ENCODE measurements at regions not wholly inside any gene's neighbourhood (a gene's known extent, or its start where the extent isn't known, plus 50 kb on each side); places are given as distances from the start of the nearest gene placed in this dataset.

DNA sequence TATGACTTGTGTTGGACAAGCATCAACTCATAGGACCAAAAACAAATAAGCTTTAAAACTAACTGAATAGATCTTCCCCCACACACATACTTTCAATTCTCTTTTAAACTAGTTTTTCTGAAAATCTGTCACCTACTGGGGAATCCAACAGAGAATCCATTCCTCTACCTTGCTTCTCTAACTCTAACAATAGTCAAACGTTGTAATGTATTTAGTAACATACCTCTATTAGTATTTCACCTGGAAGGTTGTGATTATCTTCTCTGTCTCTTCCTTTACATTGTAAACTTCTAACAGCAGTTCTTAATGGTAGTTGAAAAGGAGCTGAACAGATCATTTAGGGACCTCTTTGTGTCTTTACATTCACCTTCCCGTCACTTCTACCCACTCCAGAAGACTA lies 337.1 kb upstream of the FAM241A start:
- no peaks in the 10 kb centered on the region for H3K9me3 ChIP-seq (ENCODE audit: control insufficient read depth, low read length)
- H3K4me3 ChIP-seq (ENCODE audit: insufficient read depth, low read depth, low read length, poor library complexity, severe bottlenecking): no peak overlapping the region
- H3K27me3 ChIP-seq (replicated peaks; ENCODE audit: control insufficient read depth, insufficient read depth, low read length, poor library complexity, severe bottlenecking): no peaks in the 10 kb centered on the region
- no peak overlapping the region for H3K27ac ChIP-seq (ENCODE audit: insufficient read depth, low read length, poor library complexity, severe bottlenecking)
- no peak for DNase-seq
- no peaks in the 10 kb centered on the region for H3K36me3 ChIP-seq (ENCODE audit: control insufficient read depth, insufficient read depth, low read length)
- H3K4me1 ChIP-seq (ENCODE audit: control insufficient read depth, insufficient read depth, low read length, poor library complexity, severe bottlenecking): no peaks in the 10 kb centered on the region

DNA sequence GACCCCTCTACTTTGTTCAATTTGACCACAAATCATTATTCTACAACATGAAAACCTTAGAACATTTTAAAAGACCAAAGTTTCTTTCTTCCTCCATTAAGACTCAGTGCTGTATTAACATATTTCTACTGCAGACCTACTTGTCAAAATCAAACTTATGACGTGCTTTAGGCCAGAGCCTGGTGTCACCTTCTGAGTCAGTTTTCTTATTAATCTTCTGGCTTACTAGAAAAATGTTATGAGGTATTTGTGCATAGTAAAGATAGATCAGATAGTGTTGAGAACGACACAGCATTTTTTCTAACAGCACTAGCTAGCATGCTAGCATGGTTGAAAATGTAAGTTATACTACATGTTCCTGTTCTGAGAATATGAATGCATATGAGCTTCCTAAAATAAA lies 333.6 kb upstream of the FAM241A start:
- Histone ChIP-seq H3K27me3 (replicated peaks; ENCODE audit: control insufficient read depth, insufficient read depth, low read length, poor library complexity, severe bottlenecking) (no peaks in the 10 kb centered on the region), H3K9me3 (ENCODE audit: control insufficient read depth, low read length) (no peaks in the 10 kb centered on the region), H3K4me3 (ENCODE audit: insufficient read depth, low read depth, low read length, poor library complexity, severe bottlenecking) (no peak overlapping the region), H3K4me1 (ENCODE audit: control insufficient read depth, insufficient read depth, low read length, poor library complexity, severe bottlenecking) (no peaks in the 10 kb centered on the region), H3K27ac (ENCODE audit: insufficient read depth, low read length, poor library complexity, severe bottlenecking) (no peak overlapping the region), H3K36me3 (ENCODE audit: control insufficient read depth, insufficient read depth, low read length) (no peaks in the 10 kb centered on the region)
- no peak for DNase-seq

DNA sequence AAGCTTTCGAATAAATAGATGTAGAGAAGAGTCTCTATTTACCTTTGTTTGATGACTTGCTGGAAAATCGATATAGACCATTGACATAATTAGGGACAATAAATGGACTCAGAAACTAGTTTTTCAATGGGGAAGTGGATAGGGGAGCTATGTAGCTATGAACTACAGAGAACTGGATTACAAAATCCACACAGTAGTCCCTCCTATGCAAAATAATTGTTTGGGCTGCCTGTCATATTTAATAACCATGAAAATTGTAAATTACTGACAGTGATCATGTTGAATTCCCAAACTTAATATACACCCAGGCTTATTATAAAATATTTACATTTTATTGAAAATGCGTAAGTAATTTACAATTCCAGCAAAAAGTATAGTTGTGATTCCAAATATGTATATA lies 333.1 kb upstream of the FAM241A start:
- Histone ChIP-seq H3K27ac (ENCODE audit: insufficient read depth, low read length, poor library complexity, severe bottlenecking) (no peak overlapping the region), H3K4me1 (ENCODE audit: control insufficient read depth, insufficient read depth, low read length, poor library complexity, severe bottlenecking) (no peaks in the 10 kb centered on the region), H3K36me3 (ENCODE audit: control insufficient read depth, insufficient read depth, low read length) (no peaks in the 10 kb centered on the region)

GRCh38 chr4:111812760-111813159 lies 332.5 kb upstream of the FAM241A start:
- no peaks in the 10 kb centered on the region for H3K36me3 ChIP-seq (ENCODE audit: control insufficient read depth, insufficient read depth, low read length)
- no peaks in the 10 kb centered on the region for H3K9me3 ChIP-seq (ENCODE audit: control insufficient read depth, low read length)
- H3K4me1 ChIP-seq (ENCODE audit: control insufficient read depth, insufficient read depth, low read length, poor library complexity, severe bottlenecking): no peaks in the 10 kb centered on the region
- no peak overlapping the region for H3K27ac ChIP-seq (ENCODE audit: insufficient read depth, low read length, poor library complexity, severe bottlenecking)
- H3K4me3 ChIP-seq (ENCODE audit: insufficient read depth, low read depth, low read length, poor library complexity, severe bottlenecking): no peak overlapping the region
- H3K27me3 ChIP-seq (replicated peaks; ENCODE audit: control insufficient read depth, insufficient read depth, low read length, poor library complexity, severe bottlenecking): no peaks in the 10 kb centered on the region
- no peak for DNase-seq

More for the DNA sequence above, 333.1 kb upstream of the FAM241A start:
- DNase-seq: no peak
- Histone ChIP-seq H3K27me3 (replicated peaks; ENCODE audit: control insufficient read depth, insufficient read depth, low read length, poor library complexity, severe bottlenecking) (no peaks in the 10 kb centered on the region), H3K9me3 (ENCODE audit: control insufficient read depth, low read length) (no peaks in the 10 kb centered on the region), H3K4me3 (ENCODE audit: insufficient read depth, low read depth, low read length, poor library complexity, severe bottlenecking) (no peak overlapping the region)

DNA sequence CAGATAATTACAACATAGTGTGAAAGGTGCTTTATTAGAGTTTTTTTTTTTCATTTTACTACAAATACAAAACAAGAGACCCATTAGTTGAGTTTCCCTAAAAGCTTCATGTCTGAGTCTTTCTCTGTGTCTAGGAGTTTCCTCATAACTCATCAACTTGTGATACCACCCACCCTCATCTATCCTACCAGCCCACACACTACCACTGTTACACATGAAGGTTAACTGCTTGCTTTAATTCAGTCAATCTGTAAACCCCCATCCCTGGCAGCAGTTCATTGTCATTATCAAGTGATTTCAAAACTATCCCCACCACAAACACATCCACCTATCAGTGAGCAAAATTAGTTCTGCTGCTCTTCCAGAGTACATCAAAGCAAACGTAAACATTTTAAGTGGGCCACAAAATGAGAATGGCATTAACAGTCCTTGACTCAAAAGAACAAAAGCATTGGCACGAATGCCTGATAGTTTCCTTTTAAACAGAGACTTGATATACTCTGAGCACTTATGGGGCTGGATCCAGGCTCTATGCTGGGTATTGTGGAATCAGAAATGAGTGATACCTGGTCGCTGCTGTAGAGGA lies 331.6 kb upstream of the FAM241A start:
- no peaks in the 10 kb centered on the region for H3K9me3 ChIP-seq (ENCODE audit: control insufficient read depth, low read length)
- no peaks in the 10 kb centered on the region for H3K4me1 ChIP-seq (ENCODE audit: control insufficient read depth, insufficient read depth, low read length, poor library complexity, severe bottlenecking)
- DNase-seq: no peak
- H3K4me3 ChIP-seq (ENCODE audit: insufficient read depth, low read depth, low read length, poor library complexity, severe bottlenecking): no peak overlapping the region
- no peak overlapping the region for H3K27ac ChIP-seq (ENCODE audit: insufficient read depth, low read length, poor library complexity, severe bottlenecking)
- H3K36me3 ChIP-seq (ENCODE audit: control insufficient read depth, insufficient read depth, low read length): no peaks in the 10 kb centered on the region
- no peaks in the 10 kb centered on the region for H3K27me3 ChIP-seq (replicated peaks; ENCODE audit: control insufficient read depth, insufficient read depth, low read length, poor library complexity, severe bottlenecking)

DNA sequence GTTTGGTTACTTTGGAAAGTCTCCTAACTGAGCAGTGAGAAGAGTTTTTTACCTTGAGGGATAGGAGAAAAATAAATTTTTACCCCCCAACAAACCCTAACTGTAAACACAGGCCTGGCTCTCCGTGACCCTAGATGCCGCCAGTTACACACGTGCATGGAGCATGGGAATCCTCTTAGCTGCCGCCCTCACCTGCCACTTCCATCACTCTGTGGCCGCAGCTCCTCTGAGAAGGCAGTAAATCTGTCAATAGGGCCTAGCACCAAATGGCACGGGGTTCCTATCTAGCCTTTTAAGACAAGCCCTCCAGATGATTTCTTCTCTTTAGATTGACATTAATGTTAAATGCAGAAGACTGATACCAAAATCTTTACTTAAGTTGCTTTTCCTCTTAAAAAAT lies 330.3 kb upstream of the FAM241A start:
- H3K4me1 ChIP-seq (ENCODE audit: control insufficient read depth, insufficient read depth, low read length, poor library complexity, severe bottlenecking): no peaks in the 10 kb centered on the region
- no peak overlapping the region for H3K27ac ChIP-seq (ENCODE audit: insufficient read depth, low read length, poor library complexity, severe bottlenecking)
- no peak for DNase-seq
- no peaks in the 10 kb centered on the region for H3K36me3 ChIP-seq (ENCODE audit: control insufficient read depth, insufficient read depth, low read length)
- H3K9me3 ChIP-seq (ENCODE audit: control insufficient read depth, low read length): no peaks in the 10 kb centered on the region
- no peaks in the 10 kb centered on the region for H3K27me3 ChIP-seq (replicated peaks; ENCODE audit: control insufficient read depth, insufficient read depth, low read length, poor library complexity, severe bottlenecking)
- no peak overlapping the region for H3K4me3 ChIP-seq (ENCODE audit: insufficient read depth, low read depth, low read length, poor library complexity, severe bottlenecking)

DNA sequence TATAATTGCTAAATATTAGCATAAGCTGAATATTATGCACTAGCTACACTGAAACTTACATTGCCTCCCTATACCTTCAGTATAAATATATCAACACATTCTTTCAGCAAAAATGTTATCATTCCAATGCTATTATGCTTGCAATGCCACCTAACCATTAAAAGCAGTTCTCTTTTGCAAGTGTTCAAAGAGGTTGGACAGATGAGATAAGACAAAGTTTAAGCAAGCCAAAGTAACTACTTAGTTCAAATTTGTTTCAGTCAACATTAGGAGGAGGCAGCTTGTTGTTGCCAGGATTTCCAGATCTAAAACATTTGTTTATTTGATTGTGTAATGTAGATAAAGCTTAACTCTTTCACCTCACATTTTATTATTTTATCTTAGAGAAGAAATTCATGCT lies 323.9 kb upstream of the FAM241A start:
- Histone ChIP-seq H3K36me3 (ENCODE audit: control insufficient read depth, insufficient read depth, low read length) (no peaks in the 10 kb centered on the region), H3K27ac (ENCODE audit: insufficient read depth, low read length, poor library complexity, severe bottlenecking) (no peak overlapping the region), H3K27me3 (replicated peaks; ENCODE audit: control insufficient read depth, insufficient read depth, low read length, poor library complexity, severe bottlenecking) (no peaks in the 10 kb centered on the region), H3K4me3 (ENCODE audit: insufficient read depth, low read depth, low read length, poor library complexity, severe bottlenecking) (no peak overlapping the region), H3K4me1 (ENCODE audit: control insufficient read depth, insufficient read depth, low read length, poor library complexity, severe bottlenecking) (no peaks in the 10 kb centered on the region), H3K9me3 (ENCODE audit: control insufficient read depth, low read length) (no peaks in the 10 kb centered on the region)
- DNase-seq: no peak

DNA sequence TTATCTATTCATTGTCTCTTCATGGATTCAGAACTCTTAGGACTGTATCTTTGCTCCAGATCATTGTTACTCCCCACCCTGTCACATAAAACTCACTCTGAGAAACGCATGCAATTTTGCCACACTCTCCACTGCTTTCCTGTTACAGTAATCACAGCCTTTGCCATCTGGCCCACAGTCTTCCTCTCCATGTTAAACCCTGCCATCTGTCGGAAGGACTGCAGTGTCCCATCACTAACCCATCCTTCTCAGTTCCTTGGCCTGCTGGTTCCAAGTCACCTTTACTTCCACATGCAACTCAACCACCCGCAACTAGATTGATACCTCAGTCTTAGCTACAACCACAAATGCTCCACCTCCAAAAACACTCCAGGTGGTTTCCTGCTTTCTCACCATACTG lies 308.7 kb upstream of the FAM241A start:
- no peak overlapping the region for H3K4me3 ChIP-seq (ENCODE audit: insufficient read depth, low read depth, low read length, poor library complexity, severe bottlenecking)
- H3K27ac ChIP-seq (ENCODE audit: insufficient read depth, low read length, poor library complexity, severe bottlenecking): no peak overlapping the region
- H3K4me1 ChIP-seq (ENCODE audit: control insufficient read depth, insufficient read depth, low read length, poor library complexity, severe bottlenecking): no peaks in the 10 kb centered on the region
- H3K27me3 ChIP-seq (replicated peaks; ENCODE audit: control insufficient read depth, insufficient read depth, low read length, poor library complexity, severe bottlenecking): no peaks in the 10 kb centered on the region
- no peaks in the 10 kb centered on the region for H3K9me3 ChIP-seq (ENCODE audit: control insufficient read depth, low read length)
- no peak for DNase-seq
- no peaks in the 10 kb centered on the region for H3K36me3 ChIP-seq (ENCODE audit: control insufficient read depth, insufficient read depth, low read length)

DNA sequence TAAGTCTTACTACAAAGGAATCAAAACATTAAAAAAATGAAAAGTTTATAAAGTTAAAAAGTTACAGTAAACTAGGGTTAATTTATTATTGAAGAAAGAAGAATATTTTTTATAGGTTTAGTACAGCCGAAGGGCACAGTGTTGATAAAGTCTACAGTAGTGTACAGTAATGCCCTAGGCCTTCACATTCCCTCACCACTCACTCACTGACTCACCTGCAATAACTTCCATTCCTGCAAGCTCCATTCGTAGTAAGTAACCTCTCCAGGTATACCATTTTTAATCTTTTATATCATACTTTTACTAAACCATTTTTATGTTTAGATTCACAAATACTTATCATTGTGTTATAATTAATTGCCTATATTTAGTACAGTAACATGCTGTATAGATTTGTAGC lies 307.5 kb upstream of the FAM241A start:
- DNase-seq: no peak
- H3K27ac ChIP-seq (ENCODE audit: insufficient read depth, low read length, poor library complexity, severe bottlenecking): no peak overlapping the region
- no peak overlapping the region for H3K4me3 ChIP-seq (ENCODE audit: insufficient read depth, low read depth, low read length, poor library complexity, severe bottlenecking)
- H3K9me3 ChIP-seq (ENCODE audit: control insufficient read depth, low read length): no peaks in the 10 kb centered on the region
- H3K4me1 ChIP-seq (ENCODE audit: control insufficient read depth, insufficient read depth, low read length, poor library complexity, severe bottlenecking): no peaks in the 10 kb centered on the region
- no peaks in the 10 kb centered on the region for H3K27me3 ChIP-seq (replicated peaks; ENCODE audit: control insufficient read depth, insufficient read depth, low read length, poor library complexity, severe bottlenecking)
- H3K36me3 ChIP-seq (ENCODE audit: control insufficient read depth, insufficient read depth, low read length): no peaks in the 10 kb centered on the region

DNA sequence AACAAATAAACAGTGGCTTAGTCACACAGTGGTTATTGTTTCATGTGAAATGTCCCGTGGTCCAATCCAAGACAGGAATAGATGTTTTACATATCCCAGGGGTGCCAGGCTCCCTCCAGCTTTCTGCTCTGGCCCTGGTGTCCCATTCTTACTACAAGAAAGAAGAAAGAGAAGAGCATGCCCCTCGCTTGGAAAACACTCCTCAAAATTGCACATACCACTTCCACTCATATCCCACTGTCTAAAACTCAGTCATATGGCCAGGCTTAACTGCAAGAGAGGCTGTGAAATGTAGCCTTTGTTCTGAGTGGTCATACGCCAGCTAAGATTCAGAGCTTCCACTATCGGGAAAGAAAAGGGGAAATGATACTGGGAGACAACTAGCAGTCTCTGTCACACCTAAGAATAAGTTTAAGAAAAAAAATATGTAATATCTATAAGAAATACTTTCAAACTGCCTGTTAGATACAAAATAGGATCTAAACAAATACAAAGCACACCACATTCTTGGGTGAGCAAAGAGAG lies 306.8 kb upstream of the FAM241A start:
- Histone ChIP-seq H3K9me3 (ENCODE audit: control insufficient read depth, low read length) (no peaks in the 10 kb centered on the region), H3K36me3 (ENCODE audit: control insufficient read depth, insufficient read depth, low read length) (no peaks in the 10 kb centered on the region), H3K27ac (ENCODE audit: insufficient read depth, low read length, poor library complexity, severe bottlenecking) (no peak overlapping the region), H3K4me3 (ENCODE audit: insufficient read depth, low read depth, low read length, poor library complexity, severe bottlenecking) (no peak overlapping the region), H3K27me3 (replicated peaks; ENCODE audit: control insufficient read depth, insufficient read depth, low read length, poor library complexity, severe bottlenecking) (no peaks in the 10 kb centered on the region), H3K4me1 (ENCODE audit: control insufficient read depth, insufficient read depth, low read length, poor library complexity, severe bottlenecking) (no peaks in the 10 kb centered on the region)
- DNase-seq: no peak
